ENCODE measurements at regions not wholly inside any gene's neighbourhood (a gene's known extent, or its start where the extent isn't known, plus 50 kb on each side); places are given as distances from the start of the nearest gene placed in this dataset.

- no peaks in the 10 kb centered on the region for H3K9me3 ChIP-seq
- no peak overlapping the region for H3K4me3 ChIP-seq
- no peaks in the 10 kb centered on the region for H3K27me3 ChIP-seq
- TF ChIP-seq POLR2AphosphoS5 (IDR thresholded peaks at IDR 0.05) (no peak), EP300 (IDR thresholded peaks at IDR 0.05) (no peak), CTCF (IDR thresholded peaks at IDR 0.05) (no peak), POLR2A (IDR thresholded peaks at IDR 0.05) (no peak)
- no peaks in the 10 kb centered on the region for H3K36me3 ChIP-seq
- no peak for DNase-seq
- intact Hi-C loops (cut with DNase I): no loop called here
- H3K27ac ChIP-seq: no peak overlapping the region
- 80 to 87% methylated on average over 3 of the region's 3 CpGs for WGBS, 2 donors
- H3K4me1 ChIP-seq: no peaks in the 10 kb centered on the region
Measured at GRCh38 chr10:123521076-123521475, 145.1 kb upstream of the GPR26 start.

- Histone ChIP-seq H3K27me3 (no peaks in the 10 kb centered on the region), H3K4me3 (no peak overlapping the region), H3K9me3 (no peaks in the 10 kb centered on the region), H3K4me1 (no peaks in the 10 kb centered on the region), H3K27ac (no peak overlapping the region), H3K36me3 (no peaks in the 10 kb centered on the region)
- TF ChIP-seq POLR2A (IDR thresholded peaks at IDR 0.05) (no peak), EP300 (IDR thresholded peaks at IDR 0.05) (no peak), POLR2AphosphoS5 (IDR thresholded peaks at IDR 0.05) (no peak), CTCF (IDR thresholded peaks at IDR 0.05) (no peak)
- no peak for DNase-seq
- WGBS, 2 donors: 72 to 74% methylated on average over 6 of the region's 6 CpGs
- intact Hi-C loops (cut with DNase I): no loop called here
Measured at GRCh38 chr10:123521556-123521955, 144.6 kb upstream of the GPR26 start.

- intact Hi-C loops (cut with DNase I): no loop called here
- WGBS, 2 donors: 76 to 78% methylated on average over 10 of the region's 10 CpGs
- no peak overlapping the region for H3K27ac ChIP-seq
- no peaks in the 10 kb centered on the region for H3K9me3 ChIP-seq
- H3K4me1 ChIP-seq: no peaks in the 10 kb centered on the region
- TF ChIP-seq POLR2A (IDR thresholded peaks at IDR 0.05): no peak
- no peaks in the 10 kb centered on the region for H3K27me3 ChIP-seq
- no peaks in the 10 kb centered on the region for H3K36me3 ChIP-seq
- no peak overlapping the region for H3K4me3 ChIP-seq
- DNase-seq: no peak
Measured at GRCh38 chr10:123522702-123523312, 143.3 kb upstream of the GPR26 start.

GRCh38 chr10:123523833-123524232 is 142.3 kb upstream of the GPR26 start:
- Histone ChIP-seq H3K4me3 (no peak overlapping the region), H3K4me1 (no peaks in the 10 kb centered on the region), H3K9me3 (no peaks in the 10 kb centered on the region), H3K27ac (no peak overlapping the region), H3K36me3 (no peaks in the 10 kb centered on the region), H3K27me3 (no peaks in the 10 kb centered on the region)
- DNase-seq: no peak
- intact Hi-C loops (cut with DNase I): no loop called here
- 79 to 85% methylated on average over 3 of the region's 3 CpGs for WGBS, 2 donors
- TF ChIP-seq POLR2A (IDR thresholded peaks at IDR 0.05) (no peak), EP300 (IDR thresholded peaks at IDR 0.05) (no peak), CTCF (IDR thresholded peaks at IDR 0.05) (no peak), POLR2AphosphoS5 (IDR thresholded peaks at IDR 0.05) (no peak)

- Histone ChIP-seq H3K36me3 (no peaks in the 10 kb centered on the region), H3K27me3 (peaks cover 0 to 5% (median 0%) of the 10 kb centered on the region in 3 donors), H3K4me1 (no peaks in the 10 kb centered on the region), H3K4me3 (no peak overlapping the region), H3K27ac (no peak overlapping the region), H3K9me3 (no peaks in the 10 kb centered on the region)
- TF ChIP-seq EP300 (IDR thresholded peaks at IDR 0.05): no peak
- no peak for TF ChIP-seq CTCF (IDR thresholded peaks at IDR 0.05)
- no peak for TF ChIP-seq POLR2A (IDR thresholded peaks at IDR 0.05)
- no peak for TF ChIP-seq POLR2AphosphoS5 (IDR thresholded peaks at IDR 0.05)
- intact Hi-C loops (cut with DNase I): no loop called here
- no peak for DNase-seq
- 81 to 91% methylated on average over 7 of the region's 7 CpGs for WGBS, 2 donors
Measured at GRCh38 chr10:123526356-123527064, 139.6 kb upstream of the GPR26 start.

All from sigmoid colon (tissue), 6 donors.